AG09319 (cell line): ENCODE measurements at regions not wholly inside any gene's neighbourhood (a gene's known extent, or its start where the extent isn't known, plus 50 kb on each side); places are given as distances from the start of the nearest gene placed in this dataset.

Experiments
- DNase-seq: peaks from one replicate; pipeline ENCODE4 v3.0.0-alpha.2; 2010; ENCODE audit warnings: low read depth; ENCODE audit errors: extremely low read depth
- TF ChIP-seq, protein P1 (sequence below): IDR thresholded peaks from 2 replicates; pipeline ENCODE4 v1.5.1; 2011; ENCODE audit warnings: low read depth, mild to moderate bottlenecking, inconsistent platforms, low read length, moderate library complexity

DNA sequence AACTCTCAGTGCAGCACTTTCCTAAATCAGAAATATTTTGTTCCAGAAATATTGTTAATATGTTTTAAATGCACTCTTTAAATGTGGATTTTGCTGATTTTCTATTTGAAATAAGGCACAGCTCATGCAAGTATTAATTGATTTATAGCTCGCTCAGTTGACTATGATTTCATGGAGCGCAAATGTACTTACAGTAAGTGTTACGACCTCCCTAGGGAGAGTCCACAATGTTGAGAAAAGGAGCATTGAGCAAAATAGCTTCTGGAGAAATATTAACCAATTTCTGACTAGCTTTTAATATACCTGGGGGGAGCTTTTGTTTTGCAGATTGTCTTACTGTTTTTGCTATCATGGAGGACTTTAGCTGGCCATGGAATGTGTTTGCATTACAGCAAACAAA lies 1687.5 kb downstream of the STIM2 start:
- TF ChIP-seq, protein P1, sequence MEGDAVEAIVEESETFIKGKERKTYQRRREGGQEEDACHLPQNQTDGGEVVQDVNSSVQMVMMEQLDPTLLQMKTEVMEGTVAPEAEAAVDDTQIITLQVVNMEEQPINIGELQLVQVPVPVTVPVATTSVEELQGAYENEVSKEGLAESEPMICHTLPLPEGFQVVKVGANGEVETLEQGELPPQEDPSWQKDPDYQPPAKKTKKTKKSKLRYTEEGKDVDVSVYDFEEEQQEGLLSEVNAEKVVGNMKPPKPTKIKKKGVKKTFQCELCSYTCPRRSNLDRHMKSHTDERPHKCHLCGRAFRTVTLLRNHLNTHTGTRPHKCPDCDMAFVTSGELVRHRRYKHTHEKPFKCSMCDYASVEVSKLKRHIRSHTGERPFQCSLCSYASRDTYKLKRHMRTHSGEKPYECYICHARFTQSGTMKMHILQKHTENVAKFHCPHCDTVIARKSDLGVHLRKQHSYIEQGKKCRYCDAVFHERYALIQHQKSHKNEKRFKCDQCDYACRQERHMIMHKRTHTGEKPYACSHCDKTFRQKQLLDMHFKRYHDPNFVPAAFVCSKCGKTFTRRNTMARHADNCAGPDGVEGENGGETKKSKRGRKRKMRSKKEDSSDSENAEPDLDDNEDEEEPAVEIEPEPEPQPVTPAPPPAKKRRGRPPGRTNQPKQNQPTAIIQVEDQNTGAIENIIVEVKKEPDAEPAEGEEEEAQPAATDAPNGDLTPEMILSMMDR = no peak
- DNase-seq = no peak

DNA sequence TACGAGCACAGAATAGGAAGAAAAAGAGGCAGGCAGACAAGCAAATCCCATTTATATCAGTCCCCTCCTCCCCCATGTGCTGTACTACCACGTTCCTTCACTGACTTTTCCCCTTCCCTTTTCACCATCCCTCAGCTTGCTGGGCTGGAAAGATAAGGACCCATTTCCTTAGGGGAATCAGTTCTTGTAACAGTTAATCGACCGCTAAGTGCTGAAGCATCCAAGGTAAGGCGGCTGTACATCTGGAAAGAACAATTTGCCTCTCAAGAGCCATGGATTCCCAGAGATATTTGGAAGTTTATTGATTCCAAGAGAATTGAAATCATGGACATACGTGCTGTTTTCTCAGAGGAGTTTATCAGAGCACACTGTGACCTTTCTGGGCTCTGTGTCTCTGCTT lies 1688.0 kb downstream of the STIM2 start:
- TF ChIP-seq, protein P1 = no peak
- DNase-seq = no peak

DNA sequence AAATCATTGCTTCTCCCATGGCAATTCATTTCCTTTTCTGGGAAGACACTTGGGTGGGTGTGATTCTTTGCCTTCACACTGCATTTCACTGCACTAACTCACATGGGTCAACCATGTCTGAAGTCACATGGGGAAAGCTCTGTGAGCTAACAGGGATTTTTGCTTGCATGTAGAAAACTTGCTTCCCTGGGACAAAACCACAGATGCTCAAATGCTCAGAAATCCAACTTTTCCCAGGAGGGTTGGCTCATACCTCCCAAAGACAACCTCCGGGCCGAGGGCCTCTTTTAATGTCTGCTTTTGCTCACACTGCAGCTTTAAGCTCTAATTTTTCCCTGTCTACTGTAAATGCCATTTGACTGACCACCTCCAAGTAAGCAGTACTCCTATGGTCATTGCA lies 1695.2 kb downstream of the STIM2 start:
- DNase-seq = no peak

DNA sequence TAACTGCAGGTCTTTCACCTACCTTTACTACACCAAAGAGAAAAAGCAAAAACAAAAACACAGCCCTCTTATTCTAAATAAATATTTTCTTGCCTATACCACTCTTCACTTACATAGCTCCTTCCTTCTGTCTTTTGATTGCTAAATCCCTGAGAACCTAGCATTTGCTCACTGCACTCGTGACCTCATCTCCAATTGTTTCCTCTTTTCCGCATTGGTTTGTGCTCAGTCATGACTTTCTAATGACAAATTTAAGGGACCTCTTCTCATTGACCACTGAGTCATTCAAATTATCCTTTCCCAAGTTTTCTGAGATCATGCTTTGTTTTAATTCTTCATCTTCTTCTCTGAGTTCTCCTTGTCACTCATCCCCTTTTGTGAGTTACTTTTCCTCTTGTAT lies 1697.1 kb downstream of the STIM2 start:
- TF ChIP-seq, protein P1 = no peak
- DNase-seq = no peak

More for the DNA sequence above, 1695.2 kb downstream of the STIM2 start:
- TF ChIP-seq, protein P1 = no peak

DNA sequence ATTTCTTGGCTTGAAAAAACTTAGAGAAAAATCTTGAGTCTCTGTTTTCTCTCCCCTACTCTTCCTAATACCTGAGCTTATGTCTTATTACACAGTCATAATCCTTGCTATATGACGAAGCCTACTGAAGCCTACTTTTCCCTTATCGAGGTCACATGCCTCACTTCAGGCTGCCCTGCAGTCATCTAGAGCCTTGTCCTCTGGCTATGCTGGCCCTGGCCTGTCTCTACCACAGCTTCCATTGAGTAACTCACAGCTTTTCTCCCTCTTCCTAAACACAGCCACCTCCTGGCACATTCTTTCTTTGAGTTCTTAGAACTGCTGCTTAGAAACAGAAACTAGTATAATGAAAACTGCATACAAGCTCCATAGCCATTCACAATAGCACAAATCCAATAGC lies 1698.3 kb downstream of the STIM2 start:
- DNase-seq = no peak

DNA sequence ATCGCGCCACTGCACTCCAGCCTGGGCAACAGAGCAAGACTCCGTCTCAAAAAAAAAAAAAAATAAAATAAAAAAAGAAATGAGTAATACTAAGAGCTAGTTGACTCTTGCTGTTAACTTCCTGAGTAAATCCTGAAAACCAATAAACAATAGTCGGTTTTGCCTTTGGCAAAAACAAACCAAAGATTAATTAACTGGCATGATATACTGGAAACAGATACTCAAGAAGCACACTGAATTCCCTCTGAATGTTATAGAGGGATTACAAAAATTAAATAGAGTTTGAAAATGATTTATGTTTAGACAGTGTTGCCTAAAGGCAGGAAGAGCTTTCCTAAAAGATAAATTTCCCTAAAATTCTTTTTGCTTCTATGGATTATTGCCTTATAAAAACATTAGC lies 1702.3 kb downstream of the STIM2 start:
- DNase-seq = no peak
- TF ChIP-seq, protein P1 = no peak

More for the DNA sequence above, 1698.3 kb downstream of the STIM2 start:
- TF ChIP-seq, protein P1 = no peak

DNA sequence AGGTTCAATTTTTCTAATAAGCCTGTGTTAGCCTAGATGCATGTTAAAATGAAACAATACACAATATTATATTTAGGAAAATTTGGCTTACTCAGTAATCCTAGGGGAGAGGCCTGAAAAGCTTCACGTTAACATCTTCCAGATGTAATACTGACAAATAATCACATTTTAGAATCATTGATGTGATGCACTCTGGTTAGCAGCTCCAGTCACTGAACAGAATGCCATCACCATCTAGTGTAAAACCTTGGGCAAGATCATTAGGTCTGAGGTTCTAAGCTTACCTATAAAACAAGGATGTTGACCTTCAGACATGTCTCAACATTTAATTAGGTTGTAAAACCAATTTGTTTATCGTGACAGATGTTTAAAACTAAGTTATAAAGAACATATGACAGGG lies 1704.8 kb downstream of the STIM2 start:
- TF ChIP-seq, protein P1 = no peak; the same call in 1 of the 2 replicates
- no peak for DNase-seq

DNA sequence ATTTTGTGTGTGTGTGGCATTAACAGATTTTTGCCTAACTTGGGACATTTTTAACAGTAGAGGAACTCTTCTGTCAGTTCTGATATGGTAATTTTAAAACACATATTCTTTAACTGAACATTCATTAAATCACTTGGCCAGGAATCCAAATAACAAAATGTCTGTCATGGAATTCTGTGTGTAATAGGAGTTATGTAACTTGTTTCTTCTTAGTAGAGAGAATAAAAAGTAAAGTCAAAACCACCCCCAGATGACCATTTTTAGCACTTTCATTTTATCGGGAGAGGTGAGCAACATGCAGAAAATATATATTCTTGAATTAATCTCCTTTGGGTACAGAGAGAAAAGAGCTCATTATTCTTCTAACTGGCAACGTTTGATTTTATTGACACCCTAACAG lies 1740.3 kb downstream of the STIM2 start:
- DNase-seq = no peak
- TF ChIP-seq, protein P1 = no peak
